A673 (cell line): ENCODE measurements at regions not wholly inside any gene's neighbourhood (a gene's known extent, or its start where the extent isn't known, plus 50 kb on each side); places are given as distances from the start of the nearest gene placed in this dataset.
"Not testable (repeated sequence)": the region's sequence is repeated elsewhere in the genome, so short reads cannot be mapped to it uniquely, and the experiment has no call there.

Experiments used
- BruUV-seq: library from RNA; stranded (reverse); fragments of 400-500 nt; replicated peaks from 2 replicates; lab custom pipeline; 2021; lab: Mats Ljungman, UMichigan
- CTCF ChIA-PET: fragments of 300-600 bp; sonication (Branson Sonifier 250); formaldehyde crosslinking; loops from one replicate; lab custom pipeline; 2022; ENCODE audit warnings: antibody characterized with exemption; lab: Charles Lee
- POLR2A ChIA-PET: fragments of 300-600 bp; sonication (Branson Sonifier 250); formaldehyde crosslinking; loops from one replicate; lab custom pipeline; 2022; ENCODE audit warnings: antibody characterized with exemption; ENCODE audit not compliant: low non-redundant PET; lab: Charles Lee
- DNase-seq: peaks from one replicate; pipeline ENCODE4 v3.0.0-alpha.2; 2015; ENCODE audit warnings: low spot score
- H3K27ac ChIP-seq: fragments of 200-600 bp; sonication (generic); 2 replicates; pipeline ENCODE4 v1.5.1; 2016; ENCODE audit warnings: mixed run types, low read depth, mild to moderate bottlenecking, mixed read lengths, antibody characterized with exemption, low read length; ENCODE audit not compliant: poor library complexity, severe bottlenecking
- H3K27me3 ChIP-seq: fragments of 200-600 bp; sonication (generic); replicated peaks from 2 replicates; pipeline ENCODE4 v1.6.1; 2017; ENCODE audit warnings: mixed run types, low read depth, mild to moderate bottlenecking, mixed read lengths, antibody characterized with exemption, low read length; ENCODE audit not compliant: insufficient read depth, poor library complexity
- H3K36me3 ChIP-seq: fragments of 200-600 bp; sonication (generic); 2 replicates; pipeline ENCODE4 v1.6.1; 2016; ENCODE audit warnings: mixed run types, mild to moderate bottlenecking, mixed read lengths, antibody characterized with exemption, low read length; ENCODE audit not compliant: insufficient read depth, poor library complexity, severe bottlenecking
- H3K4me1 ChIP-seq: fragments of 200-600 bp; sonication (generic); 2 replicates; pipeline ENCODE4 v1.6.1; 2017; ENCODE audit warnings: mixed run types, mild to moderate bottlenecking, mixed read lengths, antibody characterized with exemption, low read length; ENCODE audit not compliant: insufficient read depth, poor library complexity, severe bottlenecking
- H3K4me3 ChIP-seq: fragments of 200-600 bp; sonication (generic); 2 replicates; pipeline ENCODE4 v1.5.1; 2016; ENCODE audit warnings: low read depth, mixed run types, mild to moderate bottlenecking, mixed read lengths, low read length; ENCODE audit not compliant: poor library complexity, severe bottlenecking
- H3K9me3 ChIP-seq: fragments of 200-600 bp; sonication (generic); 2 replicates; pipeline ENCODE4 v1.6.1; 2016; ENCODE audit warnings: mixed run types, low read depth, mild to moderate bottlenecking, mixed read lengths, antibody characterized with exemption, low read length; ENCODE audit not compliant: poor library complexity, severe bottlenecking
- EZH2 ChIP-seq: fragments of 200-600 bp; sonication (generic); IDR thresholded peaks from 2 replicates; pipeline ENCODE4 v1.6.1; 2017; ENCODE audit warnings: borderline replicate concordance, low read depth, mild to moderate bottlenecking, mixed read lengths, antibody characterized with exemption, low read length; ENCODE audit not compliant: poor library complexity, severe bottlenecking
- intact Hi-C: fragments of 100-400 bp; cut with micrococcal nuclease; formaldehyde crosslinking; loops from one replicate; pipeline ENCODE4 v1.10.0; 2022; ENCODE audit not compliant: unreplicated experiment
- TF ChIP-seq, protein P1 (sequence below): fragments of 300-800, 200-600 bp; sonication (generic); conservative IDR thresholded peaks from 2 replicates; pipeline ENCODE4 v1.5.1; 2017; ENCODE audit warnings: low read depth, mild to moderate bottlenecking, antibody characterized with exemption, low read length, moderate library complexity, mixed read lengths

DNA sequence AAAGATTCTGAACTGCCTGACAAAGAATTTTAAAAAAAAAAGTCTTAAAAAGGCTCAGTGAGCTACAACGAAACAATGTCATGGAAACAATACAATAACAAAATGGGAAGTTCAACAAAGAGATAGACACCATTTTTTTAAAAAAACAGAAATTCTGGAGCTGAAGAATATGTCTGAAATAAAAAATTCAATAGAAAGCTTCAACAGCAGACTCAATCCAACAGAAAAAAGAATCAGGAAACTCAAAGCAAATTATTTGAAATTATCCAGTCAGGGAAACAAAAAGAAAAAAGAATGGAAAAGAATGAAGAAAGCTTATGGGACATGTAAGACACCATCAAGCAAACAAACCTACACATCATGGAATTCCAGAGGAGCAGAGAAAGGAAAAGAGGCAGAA lies 118.5 kb upstream of the LGR5 start:
- Histone ChIP-seq H3K4me1 (no peaks in the 10 kb centered on the region), H3K27me3 (no peaks in the 10 kb centered on the region), H3K36me3 (no peaks in the 10 kb centered on the region), H3K9me3 (peaks cover 23% of the 10 kb centered on the region), H3K27ac (no peak overlapping the region), H3K4me3 (no peak overlapping the region)
- DNase-seq: no peak
- TF ChIP-seq, protein P1, sequence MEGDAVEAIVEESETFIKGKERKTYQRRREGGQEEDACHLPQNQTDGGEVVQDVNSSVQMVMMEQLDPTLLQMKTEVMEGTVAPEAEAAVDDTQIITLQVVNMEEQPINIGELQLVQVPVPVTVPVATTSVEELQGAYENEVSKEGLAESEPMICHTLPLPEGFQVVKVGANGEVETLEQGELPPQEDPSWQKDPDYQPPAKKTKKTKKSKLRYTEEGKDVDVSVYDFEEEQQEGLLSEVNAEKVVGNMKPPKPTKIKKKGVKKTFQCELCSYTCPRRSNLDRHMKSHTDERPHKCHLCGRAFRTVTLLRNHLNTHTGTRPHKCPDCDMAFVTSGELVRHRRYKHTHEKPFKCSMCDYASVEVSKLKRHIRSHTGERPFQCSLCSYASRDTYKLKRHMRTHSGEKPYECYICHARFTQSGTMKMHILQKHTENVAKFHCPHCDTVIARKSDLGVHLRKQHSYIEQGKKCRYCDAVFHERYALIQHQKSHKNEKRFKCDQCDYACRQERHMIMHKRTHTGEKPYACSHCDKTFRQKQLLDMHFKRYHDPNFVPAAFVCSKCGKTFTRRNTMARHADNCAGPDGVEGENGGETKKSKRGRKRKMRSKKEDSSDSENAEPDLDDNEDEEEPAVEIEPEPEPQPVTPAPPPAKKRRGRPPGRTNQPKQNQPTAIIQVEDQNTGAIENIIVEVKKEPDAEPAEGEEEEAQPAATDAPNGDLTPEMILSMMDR: no peak
- no peak for TF ChIP-seq EZH2
- intact Hi-C loops: no loop called here
- ChIA-PET CTCF (interaction anchor here (0.6 kb wide), 1 partner anchor 65 kb away, joined by 3 read pairs; no protein-coding TSS in a partner anchor), POLR2A (no interaction called here)
- no TSS peak for BruUV-seq

DNA sequence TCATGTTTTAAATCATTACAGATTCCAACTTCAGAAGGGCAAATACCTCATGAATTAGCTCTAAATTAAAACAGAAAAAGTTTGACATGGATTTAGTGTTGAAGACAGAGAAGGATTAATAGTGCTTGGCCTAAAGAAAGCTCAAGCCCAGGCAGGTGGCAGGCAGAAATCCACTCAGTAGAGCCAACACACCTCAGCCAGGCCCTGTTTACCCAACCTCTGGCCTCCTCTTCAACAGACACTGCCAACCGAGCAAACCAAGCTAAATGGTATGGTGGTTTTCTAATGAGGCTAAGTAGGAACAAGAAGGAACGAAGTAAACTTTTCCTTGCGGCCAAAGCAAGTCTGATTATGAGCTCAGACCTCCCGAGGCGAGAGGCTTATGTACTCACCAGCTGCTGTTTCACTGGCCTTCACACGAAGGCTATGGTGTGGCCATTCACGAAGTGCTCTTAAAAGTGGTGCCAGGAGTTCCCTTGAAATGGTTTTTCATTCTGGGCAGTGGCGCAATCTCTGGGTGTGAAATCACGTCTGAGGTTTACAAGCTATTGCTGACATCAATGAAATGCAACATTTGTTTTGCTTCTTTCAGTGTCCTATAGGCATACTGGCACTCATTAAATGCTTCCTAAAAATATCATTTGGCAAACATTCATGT lies 124.1 kb upstream of the LGR5 start:
- BruUV-seq: no TSS peak
- no peaks in the 10 kb centered on the region for H3K36me3 ChIP-seq
- no peak overlapping the region for H3K27ac ChIP-seq
- TF ChIP-seq, protein P1: no peak
- no peak for TF ChIP-seq EZH2
- DNase-seq: no peak
- intact Hi-C loops: no loop called here
- H3K4me1 ChIP-seq: no peaks in the 10 kb centered on the region
- H3K27me3 ChIP-seq: no peaks in the 10 kb centered on the region
- ChIA-PET POLR2A (no interaction called here), CTCF (no interaction called here)
- H3K9me3 ChIP-seq: peaks cover 3% of the 10 kb centered on the region
- H3K4me3 ChIP-seq: no peak overlapping the region

DNA sequence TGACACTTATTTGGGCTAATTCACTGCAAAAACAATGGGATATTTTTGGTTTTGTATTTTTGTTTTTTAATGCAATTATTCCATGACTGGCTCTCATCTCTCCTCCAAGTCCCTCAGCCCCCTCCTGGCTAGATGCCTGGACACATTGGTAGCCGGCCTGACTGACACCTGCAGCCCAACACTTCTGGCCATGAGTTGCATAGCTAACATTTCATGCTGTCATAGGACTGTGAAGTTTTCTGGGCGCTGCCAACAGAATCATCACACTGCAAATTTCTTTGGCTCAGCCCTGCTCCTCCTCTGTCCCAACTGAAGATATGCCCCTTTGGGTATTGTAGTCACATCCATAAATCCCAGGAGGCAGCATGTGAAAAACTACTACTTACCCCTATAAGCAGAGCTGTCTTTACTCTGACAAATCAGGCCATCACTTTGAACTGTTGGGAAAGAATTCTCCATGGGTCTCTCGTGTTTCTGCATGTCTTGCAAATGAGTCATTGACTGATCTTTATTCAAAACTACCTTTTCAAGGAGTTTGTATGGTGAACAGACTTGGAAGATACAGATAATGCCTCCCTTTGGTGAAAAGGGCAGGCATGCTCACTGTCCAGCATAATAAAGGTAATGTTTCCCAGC lies 126.7 kb upstream of the LGR5 start:
- H3K27me3 ChIP-seq: no peaks in the 10 kb centered on the region
- POLR2A ChIA-PET: no interaction called here
- H3K36me3 ChIP-seq: no peaks in the 10 kb centered on the region
- H3K4me1 ChIP-seq: peaks cover 6% of the 10 kb centered on the region
- TF ChIP-seq, protein P1: no peak
- no peak for TF ChIP-seq EZH2
- no peaks in the 10 kb centered on the region for H3K9me3 ChIP-seq
- intact Hi-C loops: no loop called here
- no peak overlapping the region for H3K27ac ChIP-seq
- H3K4me3 ChIP-seq: no peak overlapping the region
- BruUV-seq: no TSS peak
- CTCF ChIA-PET: no interaction called here
- DNase-seq: peak; percentile 51

DNA sequence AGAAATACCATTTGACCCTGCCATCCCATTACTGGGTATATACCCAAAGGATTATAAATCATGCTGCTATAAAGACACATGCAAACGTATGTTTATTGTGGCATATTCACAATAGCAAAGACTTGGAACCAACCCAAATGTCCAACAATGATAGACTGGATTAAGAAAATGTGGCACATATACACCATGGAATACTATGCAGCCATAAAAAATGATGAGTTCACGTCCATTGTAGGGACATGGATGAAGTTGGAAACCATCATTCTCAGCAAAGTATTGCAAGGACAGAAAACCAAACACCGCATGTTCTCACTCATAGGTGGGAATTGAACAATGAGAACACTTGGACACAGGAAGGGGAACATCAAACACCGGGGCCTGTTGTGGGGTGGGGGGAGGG lies 128.0 kb upstream of the LGR5 start:
- DNase-seq, H3K9me3 ChIP-seq, H3K4me3 ChIP-seq, H3K27me3 ChIP-seq, CTCF ChIA-PET, H3K27ac ChIP-seq, POLR2A ChIA-PET, H3K36me3 ChIP-seq, BruUV-seq, intact Hi-C loops, H3K4me1 ChIP-seq: not testable (repeated sequence)
